PC-9 (cell line): ENCODE measurements at regions not wholly inside any gene's neighbourhood (a gene's known extent, or its start where the extent isn't known, plus 50 kb on each side); places are given as distances from the start of the nearest gene placed in this dataset.

Experiments
- BruUV-seq: library from RNA; stranded (reverse); fragments of 400-500 nt; replicated peaks from 2 replicates; lab custom pipeline; 2021; lab: Mats Ljungman, UMichigan
- CTCF ChIA-PET: fragments of 300-600 bp; sonication (Branson Sonifier 250); formaldehyde crosslinking; loops from one replicate; lab custom pipeline; 2022; ENCODE audit warnings: antibody characterized with exemption; lab: Charles Lee
- POLR2A ChIA-PET: fragments of 300-600 bp; sonication (Branson Sonifier 250); formaldehyde crosslinking; loops from one replicate; lab custom pipeline; 2022; ENCODE audit warnings: antibody characterized with exemption; ENCODE audit not compliant: unreplicated experiment; lab: Charles Lee
- DNase-seq, 2 experiments: peaks; one replicate each; pipeline versions ENCODE4 v3.0.0 to v3.0.0-alpha.2; 2015 to 2022; ENCODE audit warnings: mixed read lengths in 1 of 2
- H2AFZ ChIP-seq: fragments of 200-600 bp; sonication (generic); 2 replicates; pipeline ENCODE4 v1.8.1; 2017; ENCODE audit warnings: antibody characterized with exemption
- H3F3A ChIP-seq: fragments of 200-600 bp; sonication (generic); 2 replicates; pipeline ENCODE4 v1.8.1; 2017; ENCODE audit warnings: antibody characterized with exemption, mild to moderate bottlenecking, low read depth; ENCODE audit not compliant: insufficient read depth
- H3K27ac ChIP-seq: fragments of 200-600 bp; sonication (generic); 2 replicates; pipeline ENCODE4 v1.6.1; 2016; ENCODE audit warnings: mixed run types
- H3K27me3 ChIP-seq: fragments of 200-600 bp; sonication (generic); 2 replicates; pipeline ENCODE4 v1.6.1; 2016; ENCODE audit warnings: low read depth, mixed run types; ENCODE audit not compliant: insufficient read depth
- H3K36me3 ChIP-seq: fragments of 200-600 bp; sonication (generic); 2 replicates; pipeline ENCODE4 v1.6.1; 2016; ENCODE audit warnings: low read depth, mixed run types
- H3K4me1 ChIP-seq: fragments of 200-600 bp; sonication (generic); replicated peaks from 2 replicates; pipeline ENCODE4 v1.6.1; 2016; ENCODE audit warnings: mixed run types; ENCODE audit not compliant: insufficient read depth
- H3K4me2 ChIP-seq: fragments of 200-600 bp; sonication (generic); 2 replicates; pipeline ENCODE4 v1.6.1; 2017; ENCODE audit warnings: mixed run types
- H3K4me3 ChIP-seq: fragments of 200-600 bp; sonication (generic); 2 replicates; pipeline ENCODE4 v1.6.1; 2016; ENCODE audit warnings: mixed run types
- H3K79me2 ChIP-seq: fragments of 200-600 bp; sonication (generic); 2 replicates; pipeline ENCODE4 v1.6.1; 2017; ENCODE audit warnings: low read depth, mixed run types
- H3K9me2 ChIP-seq: fragments of 200-600 bp; sonication (generic); 2 replicates; pipeline ENCODE4 v1.8.1; 2017; ENCODE audit warnings: mild to moderate bottlenecking; ENCODE audit not compliant: insufficient read depth
- H3K9me3 ChIP-seq: fragments of 200-600 bp; sonication (generic); 2 replicates; pipeline ENCODE4 v1.8.1; 2016; ENCODE audit warnings: low read depth; ENCODE audit not compliant: insufficient read depth
- H4K20me1 ChIP-seq: fragments of 200-600 bp; sonication (generic); 2 replicates; pipeline ENCODE4 v1.8.1; 2017; ENCODE audit not compliant: insufficient read depth
- EZH2 ChIP-seq: fragments of 200-600 bp; sonication (generic); IDR thresholded peaks from 2 replicates; pipeline ENCODE4 v1.8.0; 2017; ENCODE audit warnings: antibody characterized with exemption, low read depth
- intact Hi-C: fragments of 100-400 bp; cut with micrococcal nuclease; formaldehyde crosslinking; loops from one replicate; pipeline ENCODE4 v1.10.0; 2022; ENCODE audit not compliant: unreplicated experiment
- TF ChIP-seq, protein P1 (sequence below): fragments of 200-600 bp; sonication (generic); conservative IDR thresholded peaks from 2 replicates; pipeline ENCODE4 v1.6.1; 2017; ENCODE audit warnings: mixed run types, antibody characterized with exemption, mild to moderate bottlenecking, moderate library complexity

DNA sequence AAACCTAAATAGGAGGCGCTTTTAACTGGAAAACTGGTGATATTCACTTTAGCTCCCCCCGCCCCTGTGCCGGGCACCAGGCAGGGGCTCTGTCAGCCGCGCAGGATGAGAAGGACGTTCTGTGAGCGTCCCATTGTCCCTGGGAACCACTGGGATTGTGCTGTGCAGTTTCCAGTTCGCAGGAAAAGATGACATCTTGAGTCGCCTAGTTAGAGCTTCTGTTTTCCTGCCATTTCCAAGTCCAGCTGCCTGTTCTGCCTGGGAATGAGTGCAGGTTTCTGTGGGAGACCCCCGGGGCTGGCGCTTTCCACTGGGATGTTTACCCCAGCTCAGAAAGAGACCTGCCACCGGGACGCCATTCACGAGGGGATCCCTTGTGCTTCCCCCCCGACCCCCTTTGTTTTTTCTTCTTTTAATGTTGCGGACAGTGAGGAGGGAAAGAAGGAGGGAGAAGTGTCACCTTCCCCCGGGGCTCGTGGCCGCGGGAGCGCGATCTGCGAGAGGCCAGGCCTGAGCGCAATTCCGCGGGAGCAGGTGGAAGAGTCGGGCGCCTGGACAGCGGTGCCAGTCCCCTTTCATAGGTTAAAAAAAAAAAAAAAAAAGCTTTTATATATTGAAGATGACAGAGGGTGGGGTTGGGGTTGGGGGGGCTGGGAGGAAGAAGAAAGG is 121.5 kb downstream of the RMI1 start:
- POLR2A ChIA-PET: no interaction called here
- BruUV-seq: no TSS peak
- CTCF ChIA-PET: interaction anchor here (0.7 kb wide), 3 partner anchors 16 to 192 kb away, joined by 4 to 19 read pairs (median 8); partner anchors contain the start of gene KIF27

DNA sequence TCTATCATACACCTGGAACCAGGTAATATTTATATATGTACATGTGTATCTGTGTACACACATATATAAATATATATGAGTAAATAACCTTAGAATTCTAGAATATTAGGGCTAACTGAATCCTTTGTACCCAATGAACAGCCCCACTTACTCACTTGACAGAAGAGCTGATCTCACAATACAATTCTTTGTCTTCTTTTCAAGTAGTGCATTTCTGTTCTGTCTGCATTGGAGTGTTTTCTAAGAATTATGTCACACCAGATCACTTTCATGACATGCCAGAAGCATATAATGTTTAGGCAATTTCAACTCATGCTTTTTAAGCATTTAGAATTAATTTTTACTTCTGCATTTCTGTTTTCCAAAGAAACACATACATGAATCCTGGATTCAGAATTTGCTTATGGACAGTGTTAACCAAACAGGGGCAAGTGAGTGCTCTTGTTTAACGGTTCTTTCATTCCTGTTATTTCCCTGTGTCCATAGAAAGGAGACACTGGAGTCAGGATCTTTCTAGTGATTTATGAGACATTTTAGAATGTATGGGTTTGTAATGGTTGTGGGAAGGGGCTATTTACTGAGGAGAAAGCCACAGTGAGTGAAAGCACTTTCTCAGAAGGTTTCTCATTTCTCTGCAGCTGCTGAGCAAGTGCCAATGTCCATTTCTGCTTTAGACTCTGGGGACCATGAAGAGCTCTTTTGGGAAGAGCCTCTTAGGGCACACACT is 123.2 kb downstream of the RMI1 start:
- Histone ChIP-seq H3K36me3 (no peaks in the 10 kb centered on the region), H3K4me3 (no peak overlapping the region), H4K20me1 (no peaks in the 10 kb centered on the region), H3K27ac (no peak overlapping the region), H2AFZ (no peak overlapping the region), H3K79me2 (no peaks in the 10 kb centered on the region), H3F3A (no peaks in the 10 kb centered on the region), H3K9me2 (no peaks in the 10 kb centered on the region), H3K27me3 (no peaks in the 10 kb centered on the region), H3K9me3 (no peaks in the 10 kb centered on the region), H3K4me2 (no peak overlapping the region), H3K4me1 (no peaks in the 10 kb centered on the region)
- TF ChIP-seq, protein P1, sequence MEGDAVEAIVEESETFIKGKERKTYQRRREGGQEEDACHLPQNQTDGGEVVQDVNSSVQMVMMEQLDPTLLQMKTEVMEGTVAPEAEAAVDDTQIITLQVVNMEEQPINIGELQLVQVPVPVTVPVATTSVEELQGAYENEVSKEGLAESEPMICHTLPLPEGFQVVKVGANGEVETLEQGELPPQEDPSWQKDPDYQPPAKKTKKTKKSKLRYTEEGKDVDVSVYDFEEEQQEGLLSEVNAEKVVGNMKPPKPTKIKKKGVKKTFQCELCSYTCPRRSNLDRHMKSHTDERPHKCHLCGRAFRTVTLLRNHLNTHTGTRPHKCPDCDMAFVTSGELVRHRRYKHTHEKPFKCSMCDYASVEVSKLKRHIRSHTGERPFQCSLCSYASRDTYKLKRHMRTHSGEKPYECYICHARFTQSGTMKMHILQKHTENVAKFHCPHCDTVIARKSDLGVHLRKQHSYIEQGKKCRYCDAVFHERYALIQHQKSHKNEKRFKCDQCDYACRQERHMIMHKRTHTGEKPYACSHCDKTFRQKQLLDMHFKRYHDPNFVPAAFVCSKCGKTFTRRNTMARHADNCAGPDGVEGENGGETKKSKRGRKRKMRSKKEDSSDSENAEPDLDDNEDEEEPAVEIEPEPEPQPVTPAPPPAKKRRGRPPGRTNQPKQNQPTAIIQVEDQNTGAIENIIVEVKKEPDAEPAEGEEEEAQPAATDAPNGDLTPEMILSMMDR: no peak
- no peak for TF ChIP-seq EZH2
- no peak for DNase-seq
- BruUV-seq: no TSS peak
- intact Hi-C loops: no loop called here
- ChIA-PET CTCF (no interaction called here), POLR2A (no interaction called here)

More for the DNA sequence above, 121.5 kb downstream of the RMI1 start:
- peak overlapping the region; percentile 49 for H3K4me2 ChIP-seq
- H3K9me2 ChIP-seq: no peaks in the 10 kb centered on the region; the same call in 1 of the 2 replicates
- no peak overlapping the region for H3K27ac ChIP-seq
- H3K9me3 ChIP-seq: no peaks in the 10 kb centered on the region
- no peaks in the 10 kb centered on the region for H3K79me2 ChIP-seq
- no peak overlapping the region for H3K4me3 ChIP-seq
- no peaks in the 10 kb centered on the region for H3K4me1 ChIP-seq
- H2AFZ ChIP-seq: no peak overlapping the region
- no peaks in the 10 kb centered on the region for H3K27me3 ChIP-seq
- no peaks in the 10 kb centered on the region for H4K20me1 ChIP-seq
- no peaks in the 10 kb centered on the region for H3F3A ChIP-seq
- DNase-seq: no peak
- TF ChIP-seq, protein P1: no peak
- TF ChIP-seq EZH2: no peak
- intact Hi-C loops: no loop called here
- H3K36me3 ChIP-seq: no peaks in the 10 kb centered on the region

DNA sequence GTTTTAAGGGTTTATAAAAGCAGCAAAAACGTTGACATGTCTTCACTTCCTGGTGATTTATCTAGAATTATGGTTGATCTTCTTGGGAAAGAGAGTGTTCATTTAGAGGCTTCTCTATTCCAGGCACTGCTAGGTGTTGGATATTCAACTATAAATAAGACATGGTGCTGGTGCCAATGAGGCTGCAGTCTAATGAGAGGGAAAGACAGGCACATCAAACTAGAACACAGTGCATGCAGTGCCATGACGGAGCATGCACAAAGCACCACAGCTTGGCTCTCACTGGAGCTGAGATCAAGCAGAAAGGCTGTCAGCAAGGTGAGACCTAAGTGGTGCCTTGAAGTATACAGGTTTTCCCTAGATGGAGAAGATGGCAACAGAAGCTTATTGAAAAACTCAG is 126.5 kb downstream of the RMI1 start:
- Histone ChIP-seq H3K36me3 (no peaks in the 10 kb centered on the region), H3K4me3 (no peak overlapping the region), H3K9me2 (no peaks in the 10 kb centered on the region), H3F3A (no peaks in the 10 kb centered on the region), H3K9me3 (no peaks in the 10 kb centered on the region), H3K4me2 (no peak overlapping the region), H2AFZ (no peak overlapping the region), H3K4me1 (no peaks in the 10 kb centered on the region), H3K79me2 (no peaks in the 10 kb centered on the region), H4K20me1 (no peaks in the 10 kb centered on the region), H3K27ac (no peak overlapping the region), H3K27me3 (no peaks in the 10 kb centered on the region)
- no peak for TF ChIP-seq EZH2
- TF ChIP-seq, protein P1: no peak
- ChIA-PET POLR2A (no interaction called here), CTCF (no interaction called here)
- BruUV-seq: no TSS peak
- DNase-seq: no peak
- intact Hi-C loops: no loop called here
